ENCODE measurements at regions not wholly inside any gene's neighbourhood (a gene's known extent, or its start where the extent isn't known, plus 50 kb on each side); places are given as distances from the start of the nearest gene placed in this dataset.

GRCh38 chr2:216578325-216578724 is 54.9 kb upstream of the IGFBP2 start:
- TF ChIP-seq CTCF (conservative IDR thresholded peaks at IDR 0.05; ENCODE audit: low read depth, low read length) (no peak), EZH2 (IDR thresholded peaks at IDR 0.05; ENCODE audit: low read length, unreplicated experiment) (no peak), EZH2phosphoT487 (IDR thresholded peaks at IDR 0.05; ENCODE audit: borderline replicate concordance, low read length) (no peak)
